ENCODE measurements at regions not wholly inside any gene's neighbourhood (a gene's known extent, or its start where the extent isn't known, plus 50 kb on each side); places are given as distances from the start of the nearest gene placed in this dataset.

DNA sequence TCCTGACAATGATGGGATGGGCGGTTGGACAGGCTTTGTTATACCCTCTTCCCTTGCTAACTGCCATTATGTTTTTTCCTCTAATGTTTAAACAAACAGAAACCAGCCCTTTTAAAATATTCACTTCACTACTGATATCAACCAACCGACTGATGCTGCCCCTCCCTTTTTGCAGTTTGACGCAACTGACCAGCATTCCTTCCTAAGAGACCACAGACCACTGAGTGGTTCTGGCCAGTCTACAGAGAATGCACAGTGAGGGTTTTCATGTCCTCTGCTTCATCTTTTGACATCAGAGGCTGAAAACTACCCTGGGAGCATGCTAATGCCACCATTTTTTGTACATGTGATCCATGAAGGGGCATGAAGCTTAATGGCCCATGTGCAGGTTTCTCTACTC lies 85.3 kb downstream of the CYP26B1 start:
- ChIA-PET CTCF (no interaction called here), POLR2A (ENCODE audit: low non-redundant PET) (no interaction called here)
- intact Hi-C loops (cut with micrococcal nuclease; ENCODE audit: unreplicated experiment), result no loop called here
- no peaks in the 10 kb centered on the region for H3K36me3 ChIP-seq (ENCODE audit: insufficient read depth, low read length, poor library complexity, severe bottlenecking)
- H3K4me3 ChIP-seq (ENCODE audit: low read depth, low read length, poor library complexity, severe bottlenecking), result no peak overlapping the region
- no peaks in the 10 kb centered on the region for H3K4me1 ChIP-seq (ENCODE audit: insufficient read depth, low read length, poor library complexity, severe bottlenecking)
- H3K27ac ChIP-seq (ENCODE audit: low read depth, low read length, poor library complexity, severe bottlenecking), result no peak overlapping the region
- no peaks in the 10 kb centered on the region for H3K27me3 ChIP-seq (replicated peaks; ENCODE audit: insufficient read depth, low read depth, low read length, poor library complexity)
- no TSS peak for BruUV-seq (replicated peaks)
- no peaks in the 10 kb centered on the region for H3K9me3 ChIP-seq (ENCODE audit: low read depth, low read length, poor library complexity, severe bottlenecking)
- no peak for DNase-seq (ENCODE audit: low spot score)
- TF ChIP-seq EZH2 (IDR thresholded peaks at IDR 0.05; ENCODE audit: borderline replicate concordance, low read depth, low read length, poor library complexity, severe bottlenecking), result no peak
- TF ChIP-seq, protein P1, sequence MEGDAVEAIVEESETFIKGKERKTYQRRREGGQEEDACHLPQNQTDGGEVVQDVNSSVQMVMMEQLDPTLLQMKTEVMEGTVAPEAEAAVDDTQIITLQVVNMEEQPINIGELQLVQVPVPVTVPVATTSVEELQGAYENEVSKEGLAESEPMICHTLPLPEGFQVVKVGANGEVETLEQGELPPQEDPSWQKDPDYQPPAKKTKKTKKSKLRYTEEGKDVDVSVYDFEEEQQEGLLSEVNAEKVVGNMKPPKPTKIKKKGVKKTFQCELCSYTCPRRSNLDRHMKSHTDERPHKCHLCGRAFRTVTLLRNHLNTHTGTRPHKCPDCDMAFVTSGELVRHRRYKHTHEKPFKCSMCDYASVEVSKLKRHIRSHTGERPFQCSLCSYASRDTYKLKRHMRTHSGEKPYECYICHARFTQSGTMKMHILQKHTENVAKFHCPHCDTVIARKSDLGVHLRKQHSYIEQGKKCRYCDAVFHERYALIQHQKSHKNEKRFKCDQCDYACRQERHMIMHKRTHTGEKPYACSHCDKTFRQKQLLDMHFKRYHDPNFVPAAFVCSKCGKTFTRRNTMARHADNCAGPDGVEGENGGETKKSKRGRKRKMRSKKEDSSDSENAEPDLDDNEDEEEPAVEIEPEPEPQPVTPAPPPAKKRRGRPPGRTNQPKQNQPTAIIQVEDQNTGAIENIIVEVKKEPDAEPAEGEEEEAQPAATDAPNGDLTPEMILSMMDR (conservative IDR thresholded peaks at IDR 0.05; ENCODE audit: low read depth, low read length), result no peak

DNA sequence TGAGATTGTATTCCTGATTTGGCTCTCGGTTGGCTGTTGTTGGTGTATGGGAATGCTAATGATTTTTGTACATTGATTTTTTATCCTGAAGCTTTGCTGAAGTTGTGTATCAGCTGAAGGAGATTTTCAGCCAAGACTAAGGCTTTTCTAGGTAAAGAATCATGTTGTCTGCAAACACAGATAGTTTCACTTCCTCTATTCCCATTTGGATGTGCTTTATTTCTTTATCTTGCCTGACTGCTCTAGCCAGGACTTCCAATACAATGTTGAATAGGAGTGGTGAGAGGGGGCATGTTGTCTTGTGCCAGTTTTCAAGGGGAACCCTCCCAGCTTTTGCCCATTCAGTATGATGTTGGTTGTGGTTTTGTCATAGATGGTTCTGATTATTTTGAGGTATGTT lies 90.4 kb downstream of the CYP26B1 start:
- ChIA-PET CTCF (no interaction called here), POLR2A (ENCODE audit: low non-redundant PET) (no interaction called here)
- no peaks in the 10 kb centered on the region for H3K27me3 ChIP-seq (replicated peaks; ENCODE audit: insufficient read depth, low read depth, low read length, poor library complexity)
- no peak overlapping the region for H3K27ac ChIP-seq (ENCODE audit: low read depth, low read length, poor library complexity, severe bottlenecking)
- no peak for DNase-seq (ENCODE audit: low spot score)
- BruUV-seq (replicated peaks), result no TSS peak
- TF ChIP-seq EZH2 (IDR thresholded peaks at IDR 0.05; ENCODE audit: borderline replicate concordance, low read depth, low read length, poor library complexity, severe bottlenecking), result no peak
- TF ChIP-seq, protein P1 (conservative IDR thresholded peaks at IDR 0.05; ENCODE audit: low read depth, low read length), result no peak
- intact Hi-C loops (cut with micrococcal nuclease; ENCODE audit: unreplicated experiment), result no loop called here
- no peaks in the 10 kb centered on the region for H3K9me3 ChIP-seq (ENCODE audit: low read depth, low read length, poor library complexity, severe bottlenecking)
- H3K36me3 ChIP-seq (ENCODE audit: insufficient read depth, low read length, poor library complexity, severe bottlenecking), result no peaks in the 10 kb centered on the region
- H3K4me3 ChIP-seq (ENCODE audit: low read depth, low read length, poor library complexity, severe bottlenecking), result no peak overlapping the region
- H3K4me1 ChIP-seq (ENCODE audit: insufficient read depth, low read length, poor library complexity, severe bottlenecking), result no peaks in the 10 kb centered on the region

DNA sequence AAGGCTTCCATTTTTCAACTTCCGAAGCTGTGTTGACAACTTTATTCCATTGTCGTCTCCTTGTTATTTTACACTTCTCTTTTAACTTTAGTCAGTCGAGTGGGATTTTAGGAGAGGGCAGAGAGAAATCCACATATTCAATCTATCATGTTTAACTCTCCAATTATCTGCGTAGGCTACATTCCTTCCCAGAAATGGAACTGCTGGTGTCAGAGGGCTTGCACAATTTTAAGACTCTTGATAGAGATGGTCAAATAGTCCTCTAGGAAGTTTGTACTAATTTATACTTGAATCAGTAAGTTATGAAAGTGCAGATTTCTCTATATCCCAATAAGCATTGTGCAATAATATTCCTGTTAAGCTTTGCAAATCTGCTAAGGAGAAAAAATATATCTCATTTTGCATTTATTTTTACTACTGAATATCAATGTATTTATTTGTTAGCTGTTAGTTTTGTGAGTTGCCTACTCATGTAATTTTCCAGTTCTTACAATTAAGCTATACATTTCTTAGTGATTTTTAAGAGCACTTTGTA lies 95.6 kb downstream of the CYP26B1 start:
- no peak overlapping the region for H3K27ac ChIP-seq (ENCODE audit: low read depth, low read length, poor library complexity, severe bottlenecking)
- no peaks in the 10 kb centered on the region for H3K9me3 ChIP-seq (ENCODE audit: low read depth, low read length, poor library complexity, severe bottlenecking)
- no TSS peak for BruUV-seq (replicated peaks)
- no peaks in the 10 kb centered on the region for H3K27me3 ChIP-seq (replicated peaks; ENCODE audit: insufficient read depth, low read depth, low read length, poor library complexity)
- no peaks in the 10 kb centered on the region for H3K36me3 ChIP-seq (ENCODE audit: insufficient read depth, low read length, poor library complexity, severe bottlenecking)
- DNase-seq (ENCODE audit: low spot score), result no peak
- ChIA-PET POLR2A (ENCODE audit: low non-redundant PET) (no interaction called here), CTCF (no interaction called here)
- H3K4me3 ChIP-seq (ENCODE audit: low read depth, low read length, poor library complexity, severe bottlenecking), result no peak overlapping the region
- no peak for TF ChIP-seq EZH2 (IDR thresholded peaks at IDR 0.05; ENCODE audit: borderline replicate concordance, low read depth, low read length, poor library complexity, severe bottlenecking)
- TF ChIP-seq, protein P1 (conservative IDR thresholded peaks at IDR 0.05; ENCODE audit: low read depth, low read length), result no peak
- no peaks in the 10 kb centered on the region for H3K4me1 ChIP-seq (ENCODE audit: insufficient read depth, low read length, poor library complexity, severe bottlenecking)
- intact Hi-C loops (cut with micrococcal nuclease; ENCODE audit: unreplicated experiment), result no loop called here

All from A673 (cell line).